ENCODE measurements at regions not wholly inside any gene's neighbourhood (a gene's known extent, or its start where the extent isn't known, plus 50 kb on each side); places are given as distances from the start of the nearest gene placed in this dataset.
"Not testable (repeated sequence)": the region's sequence is repeated elsewhere in the genome, so short reads cannot be mapped to it uniquely, and the experiment has no call there.

DNA sequence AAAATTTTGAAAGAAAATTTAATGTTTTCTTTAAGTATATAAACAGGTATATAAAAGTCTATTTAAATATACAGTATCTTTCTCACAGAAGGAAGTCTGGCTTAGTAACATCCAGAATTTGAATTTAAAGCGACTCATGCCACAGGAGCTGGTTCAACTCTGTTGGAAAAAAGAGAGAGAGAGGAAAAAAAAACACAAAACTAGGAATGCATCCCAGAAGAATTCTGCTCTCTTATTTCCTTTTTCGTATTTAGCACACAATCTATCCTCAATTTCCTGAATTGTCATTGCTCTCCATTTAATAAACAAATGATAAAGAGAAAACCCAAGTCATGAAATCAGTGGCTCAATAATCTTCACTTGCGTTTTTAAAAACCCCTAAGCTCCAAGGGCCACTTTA, 107.5 kb upstream of the SCAF8 start:
- no peak overlapping the region for H3K27ac Mint-ChIP-seq
- H3K36me3 Mint-ChIP-seq = no peaks in the 10 kb centered on the region
- peaks cover 9% of the 10 kb centered on the region for H3K27me3 Mint-ChIP-seq
- POLR2A ChIA-PET = no interaction called here
- DNase-seq = no peak
- H3K4me1 Mint-ChIP-seq = no peaks in the 10 kb centered on the region
- no peak overlapping the region for H3K4me3 Mint-ChIP-seq
- ATAC-seq (ENCODE audit: low read depth) = no peak
- H3K9me3 Mint-ChIP-seq = peaks cover 4% of the 10 kb centered on the region

DNA sequence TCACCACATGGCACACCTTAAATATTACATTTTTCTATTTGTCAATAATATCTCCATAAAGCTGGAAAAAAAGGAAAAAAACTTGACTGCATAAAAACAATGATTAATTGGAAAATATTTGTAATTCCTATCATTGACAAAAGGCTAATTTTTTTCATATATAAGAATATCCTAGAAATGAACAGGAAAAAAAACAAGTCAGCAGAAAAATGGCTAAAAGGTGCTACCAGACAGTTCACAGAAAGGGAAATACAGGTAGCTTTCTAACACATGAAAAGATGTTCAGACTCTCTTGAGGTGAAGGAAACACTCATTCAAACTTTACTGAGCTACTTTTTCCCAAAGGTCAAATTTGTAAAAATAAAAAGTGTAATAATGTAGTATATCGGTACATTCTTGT, 104.1 kb upstream of the SCAF8 start:
- Mint-ChIP-seq H3K36me3 (no peaks in the 10 kb centered on the region), H3K27me3 (peaks cover 10% of the 10 kb centered on the region), H3K4me1 (no peaks in the 10 kb centered on the region), H3K9me3 (peaks cover 2% of the 10 kb centered on the region), H3K27ac (no peak overlapping the region), H3K4me3 (no peak overlapping the region)
- DNase-seq (no peak), ATAC-seq (ENCODE audit: low read depth) (no peak)
- POLR2A ChIA-PET = no interaction called here

DNA sequence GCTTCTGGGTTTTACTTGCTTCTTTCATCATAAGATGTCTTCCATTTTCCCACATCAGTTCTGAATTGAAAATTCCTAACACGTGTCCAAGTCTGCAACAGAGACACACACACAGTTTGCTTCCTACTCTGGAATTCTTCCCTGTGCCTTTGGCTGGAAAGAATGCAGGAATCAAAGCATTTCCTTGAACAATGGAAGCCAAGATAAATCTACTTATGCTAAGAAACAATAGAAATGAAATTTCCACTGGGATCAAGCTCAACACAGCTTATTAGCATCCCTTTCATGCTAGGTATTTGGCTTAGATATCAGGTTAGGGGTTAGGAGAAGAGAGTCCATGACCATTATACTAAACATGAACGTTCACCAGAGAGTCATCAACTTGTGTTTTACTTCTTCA, 101.1 kb upstream of the SCAF8 start:
- DNase-seq (no peak), ATAC-seq (ENCODE audit: low read depth) (no peak)
- Mint-ChIP-seq H3K4me1 (no peaks in the 10 kb centered on the region), H3K27me3 (peaks cover 5% of the 10 kb centered on the region), H3K27ac (no peak overlapping the region), H3K9me3 (no peaks in the 10 kb centered on the region), H3K36me3 (no peaks in the 10 kb centered on the region), H3K4me3 (no peak overlapping the region)
- POLR2A ChIA-PET = no interaction called here

DNA sequence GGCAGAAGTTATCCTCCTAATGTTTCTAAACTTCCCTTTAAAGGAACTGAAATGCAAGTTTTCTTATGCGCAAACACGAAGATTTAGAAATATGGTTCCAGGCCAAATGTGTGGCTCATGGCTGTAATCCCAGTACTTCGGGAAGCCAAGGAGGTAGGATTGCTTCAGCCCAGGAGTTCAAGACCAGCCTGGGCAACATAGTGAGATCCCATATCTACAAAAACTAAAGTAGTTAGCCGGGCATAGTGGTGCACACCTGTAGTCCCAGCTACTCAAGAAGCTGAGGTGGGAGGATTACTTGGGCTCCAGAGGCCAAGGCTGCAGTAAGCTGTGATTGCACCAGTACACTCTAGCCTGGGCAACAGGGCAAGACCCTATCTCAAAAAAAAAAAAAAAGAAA, 95.8 kb upstream of the SCAF8 start:
- H3K36me3 Mint-ChIP-seq = no peaks in the 10 kb centered on the region
- no peak for ATAC-seq (ENCODE audit: low read depth)

DNA sequence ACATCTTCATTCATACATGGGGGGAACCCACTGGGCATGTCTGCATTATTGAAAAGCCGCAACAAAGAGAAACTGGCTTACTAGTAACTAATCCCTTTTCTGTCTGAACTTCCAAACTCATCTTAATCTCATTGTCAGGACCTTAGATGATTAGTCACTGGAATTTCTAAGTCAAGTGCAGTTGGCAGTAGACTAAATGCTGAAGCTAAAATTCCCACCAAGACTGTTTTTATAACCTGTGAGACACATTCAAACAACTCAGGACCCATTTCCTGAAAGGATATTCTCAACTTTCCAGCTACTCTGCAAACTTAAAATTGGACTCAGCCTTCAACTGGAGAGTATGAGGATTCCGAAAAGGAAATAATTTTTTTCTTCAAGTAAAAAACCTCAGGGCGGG, 94.8 kb upstream of the SCAF8 start:
- peaks cover 3% of the 10 kb centered on the region for H3K9me3 Mint-ChIP-seq
- ATAC-seq (ENCODE audit: low read depth) (no peak), DNase-seq (no peak)
- H3K4me1 Mint-ChIP-seq = no peaks in the 10 kb centered on the region
- POLR2A ChIA-PET = no interaction called here
- H3K4me3 Mint-ChIP-seq = no peak overlapping the region
- H3K27ac Mint-ChIP-seq = no peak overlapping the region
- no peaks in the 10 kb centered on the region for H3K27me3 Mint-ChIP-seq
- no peaks in the 10 kb centered on the region for H3K36me3 Mint-ChIP-seq

More for the DNA sequence above, 95.8 kb upstream of the SCAF8 start:
- H3K4me1 Mint-ChIP-seq = no peaks in the 10 kb centered on the region
- POLR2A ChIA-PET = no interaction called here
- no peak overlapping the region for H3K27ac Mint-ChIP-seq
- peaks cover 3% of the 10 kb centered on the region for H3K9me3 Mint-ChIP-seq
- no peak for DNase-seq
- no peaks in the 10 kb centered on the region for H3K27me3 Mint-ChIP-seq
- H3K4me3 Mint-ChIP-seq = no peak overlapping the region

DNA sequence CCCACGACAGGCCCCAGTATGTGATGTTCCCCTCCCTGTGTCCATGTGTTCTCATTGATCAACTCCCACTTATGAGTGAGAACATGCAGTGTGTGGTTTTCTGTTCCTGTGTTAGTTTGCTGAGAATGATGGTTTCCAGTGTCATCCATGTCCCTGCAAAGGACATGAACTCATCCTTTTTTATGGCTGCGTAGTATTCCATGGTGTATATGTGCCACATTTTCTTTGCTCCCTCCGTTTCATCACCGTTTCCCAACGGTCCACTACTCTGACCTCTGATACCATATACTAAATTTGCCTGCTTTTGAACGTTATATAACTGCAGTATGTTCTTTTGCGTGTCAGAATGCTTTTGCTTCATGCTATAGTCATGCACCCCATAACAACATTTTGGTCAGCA, 94.0 kb upstream of the SCAF8 start:
- ATAC-seq (ENCODE audit: low read depth); H3K4me3 Mint-ChIP-seq; H3K4me1 Mint-ChIP-seq; H3K27me3 Mint-ChIP-seq; POLR2A ChIA-PET; H3K27ac Mint-ChIP-seq; H3K9me3 Mint-ChIP-seq; H3K36me3 Mint-ChIP-seq; DNase-seq: not testable (repeated sequence)

DNA sequence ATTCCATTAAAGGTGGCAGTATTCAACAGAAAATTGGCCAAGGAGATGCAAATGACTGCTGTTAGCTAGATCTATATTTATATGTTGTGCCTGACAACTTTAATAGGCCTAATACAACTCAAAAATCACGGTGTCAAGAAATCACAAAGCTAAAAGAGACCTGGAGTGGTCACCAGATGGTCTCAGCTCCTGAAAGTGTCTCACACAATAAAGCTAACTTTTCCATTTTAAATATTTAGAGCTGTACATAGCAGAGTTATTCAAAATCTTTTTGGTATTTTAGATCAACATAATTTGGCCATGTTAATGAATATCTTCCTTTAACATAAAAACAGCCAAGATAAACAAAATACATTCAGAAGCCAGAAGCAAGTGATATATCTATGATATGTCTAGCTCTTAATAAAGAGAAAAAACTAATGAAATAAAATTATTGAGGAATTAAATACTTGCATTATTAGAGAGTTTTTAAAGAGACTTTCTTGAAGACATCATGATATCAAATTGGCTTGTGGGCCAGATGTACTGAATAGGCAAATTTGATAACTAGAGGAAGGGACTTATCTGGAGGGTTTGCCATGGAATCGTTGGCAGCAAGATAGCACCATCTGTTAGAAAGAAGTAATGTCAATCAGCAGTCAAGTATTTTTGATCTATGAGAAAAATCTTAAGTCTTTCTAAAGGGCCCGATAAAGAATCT, 84.9 kb upstream of the SCAF8 start:
- ATAC-seq (ENCODE audit: low read depth) = no peak

DNA sequence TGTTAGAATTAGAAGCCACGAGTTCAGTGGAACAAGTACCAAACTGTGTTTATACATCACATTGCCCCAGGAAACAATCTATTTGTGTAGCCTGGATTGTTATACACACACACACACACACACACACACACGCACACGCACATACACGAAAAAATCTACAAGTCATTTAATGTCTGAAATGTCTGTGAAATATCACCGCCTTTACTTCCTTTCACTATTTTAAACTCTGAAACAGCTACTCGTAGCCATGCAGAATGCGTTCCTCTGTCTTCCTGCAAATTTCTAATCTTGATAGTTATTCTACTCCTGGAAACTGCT, 84.4 kb upstream of the SCAF8 start:
- DNase-seq (no peak), ATAC-seq (ENCODE audit: low read depth) (no peak)
- POLR2A ChIA-PET = no interaction called here
- Mint-ChIP-seq H3K27ac (no peak overlapping the region), H3K36me3 (no peaks in the 10 kb centered on the region), H3K27me3 (peaks cover 2% of the 10 kb centered on the region), H3K9me3 (peaks cover 1% of the 10 kb centered on the region), H3K4me1 (no peaks in the 10 kb centered on the region), H3K4me3 (no peak overlapping the region)

More for the DNA sequence above, 84.9 kb upstream of the SCAF8 start:
- no peak for DNase-seq
- Mint-ChIP-seq H3K27me3 (peaks cover 2% of the 10 kb centered on the region), H3K4me1 (no peaks in the 10 kb centered on the region), H3K9me3 (peaks cover 1% of the 10 kb centered on the region), H3K36me3 (no peaks in the 10 kb centered on the region), H3K4me3 (no peak overlapping the region), H3K27ac (no peak overlapping the region)
- POLR2A ChIA-PET = no interaction called here

DNA sequence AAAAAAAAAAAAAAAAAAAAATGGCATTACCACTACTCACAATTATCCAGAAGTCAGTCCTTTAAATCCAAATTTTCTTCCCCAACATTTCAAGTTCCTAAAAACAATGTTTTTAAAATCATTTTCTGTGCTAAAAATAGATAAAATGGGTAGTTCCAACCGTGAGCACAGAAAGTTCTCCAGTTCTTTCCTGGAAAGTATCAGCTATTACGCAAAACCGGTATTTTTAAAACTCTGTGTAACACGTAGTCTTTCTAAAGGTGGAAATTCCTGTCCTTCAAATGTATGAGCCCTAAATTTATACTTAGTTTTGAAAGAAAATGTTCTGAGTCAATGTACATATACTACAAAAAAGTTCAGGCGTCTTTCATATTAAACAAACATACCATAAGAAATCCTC, 83.5 kb upstream of the SCAF8 start:
- H3K36me3 Mint-ChIP-seq = no peaks in the 10 kb centered on the region
- H3K27ac Mint-ChIP-seq = no peak overlapping the region
- ATAC-seq (ENCODE audit: low read depth) = no peak
- DNase-seq = no peak
- peaks cover 5% of the 10 kb centered on the region for H3K27me3 Mint-ChIP-seq
- POLR2A ChIA-PET = no interaction called here
- no peak overlapping the region for H3K4me3 Mint-ChIP-seq
- H3K4me1 Mint-ChIP-seq = no peaks in the 10 kb centered on the region
- peaks cover 1% of the 10 kb centered on the region for H3K9me3 Mint-ChIP-seq

DNA sequence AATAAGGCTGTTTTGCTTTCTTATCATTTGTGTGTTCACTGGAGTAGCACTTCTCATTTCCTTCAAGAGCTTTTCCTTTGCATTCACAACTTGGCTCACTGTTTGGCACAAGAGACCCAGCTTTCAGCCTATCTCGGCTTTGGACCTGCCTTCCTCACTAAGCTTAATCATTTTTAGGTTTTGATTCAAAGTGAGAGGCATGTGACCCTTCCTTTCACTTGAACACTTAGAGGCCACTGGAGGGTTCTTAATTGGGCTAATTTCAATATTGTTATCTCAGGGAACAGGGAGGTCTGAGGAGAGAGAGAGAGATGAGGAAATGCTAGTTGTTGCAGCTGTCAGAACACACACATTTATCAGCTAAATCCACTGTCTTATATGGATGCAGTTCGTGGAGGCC, 82.9 kb upstream of the SCAF8 start:
- H3K9me3 Mint-ChIP-seq = peaks cover 1% of the 10 kb centered on the region
- POLR2A ChIA-PET = no interaction called here
- H3K27me3 Mint-ChIP-seq = peaks cover 5% of the 10 kb centered on the region
- no peaks in the 10 kb centered on the region for H3K36me3 Mint-ChIP-seq
- H3K27ac Mint-ChIP-seq = no peak overlapping the region
- DNase-seq (no peak), ATAC-seq (ENCODE audit: low read depth) (no peak)
- no peak overlapping the region for H3K4me3 Mint-ChIP-seq
- H3K4me1 Mint-ChIP-seq = no peaks in the 10 kb centered on the region

DNA sequence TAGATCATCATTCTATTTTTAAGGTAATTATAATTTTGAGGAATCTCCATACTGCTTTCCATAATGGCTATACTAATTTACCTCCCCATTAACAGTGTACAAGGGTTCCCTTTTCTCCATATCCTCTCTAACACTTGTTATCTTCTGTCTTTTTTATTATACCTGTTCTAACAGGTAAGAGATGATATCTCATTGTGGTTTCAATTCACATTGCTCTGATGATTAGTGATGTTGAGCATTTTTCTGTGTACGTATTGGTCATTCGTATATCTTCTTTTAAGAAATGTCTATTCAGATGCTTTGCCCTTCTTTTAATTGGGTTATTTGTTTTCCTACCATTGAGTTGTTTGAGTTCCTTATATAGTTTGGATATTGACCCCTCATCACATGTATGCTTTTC, 81.6 kb upstream of the SCAF8 start:
- H3K4me3 Mint-ChIP-seq = no peak overlapping the region
- peaks cover 1% of the 10 kb centered on the region for H3K9me3 Mint-ChIP-seq
- no peaks in the 10 kb centered on the region for H3K4me1 Mint-ChIP-seq
- no peak overlapping the region for H3K27ac Mint-ChIP-seq
- POLR2A ChIA-PET = no interaction called here
- no peak for DNase-seq
- peaks cover 5% of the 10 kb centered on the region for H3K27me3 Mint-ChIP-seq
- H3K36me3 Mint-ChIP-seq = no peaks in the 10 kb centered on the region
- no peak for ATAC-seq (ENCODE audit: low read depth)

DNA sequence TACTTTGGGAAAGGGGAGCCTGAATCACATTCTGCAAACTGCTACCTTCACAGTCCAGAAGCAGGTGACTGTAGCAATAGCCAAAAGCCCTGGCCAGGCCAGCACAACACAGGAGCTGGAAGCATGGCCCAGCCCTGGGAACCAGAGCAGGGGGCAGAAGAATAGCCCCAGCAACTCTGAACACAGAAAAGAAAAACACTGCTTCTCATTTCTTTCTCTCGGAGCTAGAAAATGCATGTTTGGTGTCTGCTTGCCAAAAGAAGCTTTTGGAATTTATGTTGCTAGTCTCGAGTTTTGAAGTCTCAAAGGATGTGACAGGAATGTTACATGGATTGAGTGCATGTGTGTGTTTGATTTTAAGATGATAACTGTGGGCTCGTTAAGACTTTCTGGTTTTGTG, 79.8 kb upstream of the SCAF8 start:
- peaks cover 5% of the 10 kb centered on the region for H3K27me3 Mint-ChIP-seq
- POLR2A ChIA-PET = no interaction called here
- DNase-seq (no peak), ATAC-seq (ENCODE audit: low read depth) (no peak)
- H3K9me3 Mint-ChIP-seq = peaks cover 1% of the 10 kb centered on the region
- no peaks in the 10 kb centered on the region for H3K36me3 Mint-ChIP-seq
- H3K4me1 Mint-ChIP-seq = no peaks in the 10 kb centered on the region
- H3K27ac Mint-ChIP-seq = no peak overlapping the region
- no peak overlapping the region for H3K4me3 Mint-ChIP-seq

DNA sequence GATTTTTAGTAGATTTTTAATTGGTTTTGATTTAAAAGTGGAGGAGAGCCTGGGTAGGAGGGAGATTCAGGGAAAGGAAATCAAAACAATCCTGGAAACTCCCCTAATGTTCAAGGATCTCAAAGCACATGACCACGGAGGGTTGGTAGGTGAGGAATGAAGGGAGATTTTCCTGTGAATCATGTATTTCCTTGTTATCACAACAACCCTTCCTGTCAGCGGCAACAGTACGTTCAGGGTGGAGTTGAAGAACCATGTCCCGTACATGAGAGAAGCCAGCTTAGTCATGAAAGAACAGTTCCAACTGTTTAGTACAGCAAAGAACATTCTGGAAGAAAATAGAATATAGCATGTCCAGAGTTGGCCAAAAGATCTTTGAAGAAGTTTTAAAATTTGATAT, 79.4 kb upstream of the SCAF8 start:
- DNase-seq (no peak), ATAC-seq (ENCODE audit: low read depth) (no peak)
- Mint-ChIP-seq H3K27ac (no peak overlapping the region), H3K4me1 (no peaks in the 10 kb centered on the region), H3K27me3 (peaks cover 5% of the 10 kb centered on the region), H3K36me3 (no peaks in the 10 kb centered on the region), H3K9me3 (peaks cover 1% of the 10 kb centered on the region), H3K4me3 (no peak overlapping the region)
- POLR2A ChIA-PET = no interaction called here

DNA sequence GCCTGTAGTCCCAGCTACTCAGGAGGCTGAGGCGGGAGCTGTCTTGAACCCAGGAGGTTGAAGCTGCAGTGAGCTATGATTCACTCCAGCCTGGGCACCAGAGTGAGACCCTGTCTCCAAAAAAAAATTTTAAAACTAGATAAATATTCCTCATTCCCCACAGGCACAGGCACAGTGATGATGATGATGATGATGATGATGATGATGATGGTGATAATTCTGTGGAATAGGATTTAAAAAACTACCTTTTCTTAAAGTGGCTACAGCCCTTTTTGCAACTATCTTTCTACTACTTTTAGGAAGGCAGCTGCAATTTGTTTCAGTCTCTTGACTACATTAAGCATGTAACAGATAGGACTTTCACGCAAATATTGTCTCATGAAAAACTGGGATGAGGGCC, 76.6 kb upstream of the SCAF8 start:
- Mint-ChIP-seq H3K27me3 (peaks cover 4% of the 10 kb centered on the region), H3K9me3 (peaks cover under 1% of the 10 kb centered on the region), H3K27ac (no peak overlapping the region), H3K4me1 (no peaks in the 10 kb centered on the region), H3K36me3 (no peaks in the 10 kb centered on the region), H3K4me3 (no peak overlapping the region)
- DNase-seq (no peak), ATAC-seq (ENCODE audit: low read depth) (no peak)
- POLR2A ChIA-PET = no interaction called here

DNA sequence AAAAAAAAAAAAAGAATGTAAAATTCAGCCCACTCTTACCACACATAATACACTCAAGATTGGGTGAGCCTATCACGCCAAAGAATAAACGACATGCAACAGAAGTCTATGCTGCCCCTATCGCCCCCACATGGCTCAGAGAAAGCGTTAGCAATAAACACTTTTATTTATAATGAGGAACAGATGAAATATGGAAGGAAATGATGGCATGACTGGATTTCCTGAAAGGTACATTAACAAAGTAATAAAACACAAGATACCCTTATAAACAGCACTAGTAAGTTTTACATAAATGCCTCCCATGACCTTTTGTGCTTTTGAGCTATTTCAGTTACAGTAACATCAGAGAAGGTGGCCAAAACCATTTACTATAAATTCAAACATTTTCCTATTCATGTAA, 71.4 kb upstream of the SCAF8 start:
- Mint-ChIP-seq H3K4me1 (no peaks in the 10 kb centered on the region), H3K9me3 (no peaks in the 10 kb centered on the region), H3K4me3 (no peak overlapping the region), H3K27ac (no peak overlapping the region), H3K27me3 (peaks cover 5% of the 10 kb centered on the region), H3K36me3 (no peaks in the 10 kb centered on the region)
- POLR2A ChIA-PET = no interaction called here
- ATAC-seq (ENCODE audit: low read depth) (no peak), DNase-seq (no peak)
